GM19328 (cell line): ENCODE measurements at regions not wholly inside any gene's neighbourhood (a gene's known extent, or its start where the extent isn't known, plus 50 kb on each side); places are given as distances from the start of the nearest gene placed in this dataset.

Experiments used
- ATAC-seq: cut with Tn5 transposase; IDR thresholded peaks from one replicate; pipeline ENCODE4 v1.9.1; 2021; ENCODE audit warnings: mild to moderate bottlenecking, moderate library complexity; ENCODE audit not compliant: unreplicated experiment

GRCh38 chr10:54903745-54904144 lies 102.7 kb upstream of the PCDH15 start:
- no peak for ATAC-seq

- no peak for ATAC-seq
These were observed 99.6 kb upstream of the PCDH15 start for GRCh38 chr10:54900584-54900983.

GRCh38 chr10:54880996-54881395 lies 80.0 kb upstream of the PCDH15 start:
- no peak for ATAC-seq

- no peak for ATAC-seq
These were observed 68.0 kb upstream of the PCDH15 start for GRCh38 chr10:54869022-54869421.

GRCh38 chr10:54866666-54867065 lies 65.6 kb upstream of the PCDH15 start:
- no peak for ATAC-seq

GRCh38 chr10:54854843-54855242 lies 53.8 kb upstream of the PCDH15 start:
- no peak for ATAC-seq

GRCh38 chr10:54854389-54854788 lies 53.4 kb upstream of the PCDH15 start:
- ATAC-seq = no peak

- no peak for ATAC-seq
These were observed 52.9 kb upstream of the PCDH15 start for GRCh38 chr10:54853883-54854282.
